Endothelial cell of umbilical vein (primary cell): ENCODE measurements at regions not wholly inside any gene's neighbourhood (a gene's known extent, or its start where the extent isn't known, plus 50 kb on each side); places are given as distances from the start of the nearest gene placed in this dataset.

Experiments used
- BruUV-seq: library from RNA; stranded (reverse); fragments of 400-500 nt; replicated peaks from 2 replicates; lab custom pipeline; 2021; lab: Mats Ljungman, UMichigan
- CTCF ChIA-PET: fragments of 300-600, 350-600 bp; sonication (Branson Sonifier 250); formaldehyde crosslinking; loops from one replicate; lab custom pipeline; 2021; ENCODE audit warnings: antibody characterized with exemption, inconsistent platforms; lab: Charles Lee
- POLR2A ChIA-PET: fragments of 300-600, 350-600 bp; sonication (Branson Sonifier 250); formaldehyde crosslinking; loops from one replicate; lab custom pipeline; 2021; ENCODE audit warnings: antibody characterized with exemption, inconsistent platforms; lab: Charles Lee
- DNase-seq: peaks from one replicate; pipeline ENCODE4 v3.0.0-alpha.2; 2011; ENCODE audit warnings: low read depth, low spot score
- FAIRE-seq: peaks from 2 replicates; lab custom pipeline; 2011; peaks lifted over from hg19 to GRCh38; lab: Jason Lieb, UNC
- H2AFZ ChIP-seq: 2 replicates; pipeline ENCODE4 v1.6.0; 2012; ENCODE audit warnings: low read depth, low read length, control low read depth, inconsistent platforms
- H3K27ac ChIP-seq: 2 replicates; pipeline ENCODE4 v1.5.1; 2011; ENCODE audit warnings: low read depth, mild to moderate bottlenecking, control low read depth, low read length, moderate library complexity; ENCODE audit not compliant: insufficient read depth
- H3K27me3 ChIP-seq, 2 experiments: 2 replicates each; pipeline versions ENCODE4 v1.6.0 to v1.6.1; 2011; ENCODE audit warnings: low read length in 2 of 2, mixed read lengths in 1 of 2; ENCODE audit not compliant: control insufficient read depth in 2 of 2, insufficient read depth in 2 of 2
- H3K36me3 ChIP-seq, 2 experiments: 2 replicates in 1 of 2; 3 replicates in 1 of 2; pipeline ENCODE4 v1.5.1; 2011; ENCODE audit warnings: low read length in 2 of 2, mild to moderate bottlenecking in 1 of 2, moderate library complexity in 1 of 2; ENCODE audit not compliant: control insufficient read depth in 2 of 2, insufficient read depth in 2 of 2; ENCODE audit errors: extremely low read depth in 1 of 2
- H3K4me1 ChIP-seq: 3 replicates; pipeline ENCODE4 v1.5.1; 2011; ENCODE audit warnings: mild to moderate bottlenecking, low read length; ENCODE audit not compliant: control insufficient read depth, insufficient read depth; ENCODE audit errors: extremely low read depth
- H3K4me2 ChIP-seq: 2 replicates; pipeline ENCODE4 v1.6.1; 2011; ENCODE audit warnings: low read length, control low read depth, mixed read lengths; ENCODE audit not compliant: insufficient read depth
- H3K4me3 ChIP-seq, 3 experiments: fragments of 200-600 bp in 1 of 3; sonication (generic), shearing (Covaris generic) in 1 of 3; replicated peaks in 1 of 3; 2 replicates each; pipeline ENCODE4 v1.5.1; 2011 to 2016; ENCODE audit warnings: control low read depth in 3 of 3, low read length in 3 of 3, mild to moderate bottlenecking in 2 of 3, inconsistent platforms in 1 of 3, low read depth in 1 of 3, moderate library complexity in 1 of 3; ENCODE audit not compliant: insufficient read depth in 1 of 3
- H3K79me2 ChIP-seq: 2 replicates; pipeline ENCODE4 v1.6.0; 2012; ENCODE audit warnings: low read length, inconsistent platforms; ENCODE audit not compliant: control insufficient read depth, insufficient read depth
- H3K9ac ChIP-seq: replicated peaks from 2 replicates; pipeline ENCODE3; 2011; ENCODE audit warnings: low read length, control low read depth; ENCODE audit not compliant: insufficient read depth; ENCODE audit errors: extremely low read depth
- H3K9me1 ChIP-seq: replicated peaks from 3 replicates; pipeline ENCODE4 v1.6.0; 2011; ENCODE audit warnings: mild to moderate bottlenecking, low read length; ENCODE audit not compliant: control insufficient read depth, insufficient read depth; ENCODE audit errors: extremely low read depth
- H3K9me3 ChIP-seq: replicated peaks from 2 replicates; pipeline ENCODE4 v1.5.1; 2012; ENCODE audit warnings: low read length, inconsistent platforms; ENCODE audit not compliant: control insufficient read depth, insufficient read depth
- H4K20me1 ChIP-seq: replicated peaks from 2 replicates; pipeline ENCODE3; 2011; ENCODE audit warnings: mild to moderate bottlenecking, low read length; ENCODE audit not compliant: control insufficient read depth, insufficient read depth; ENCODE audit errors: extremely low read depth
- CTCF ChIP-seq, 2 donors: IDR thresholded peaks; 1 replicate in 1 of 2; 2 replicates in 1 of 2; pipeline ENCODE4 v1.5.1; 2011; ENCODE audit warnings: low read length in 2 of 2, mild to moderate bottlenecking in 2 of 2, moderate library complexity in 2 of 2, control low read depth in 1 of 2, inconsistent platforms in 1 of 2, low read depth in 1 of 2; ENCODE audit not compliant: insufficient read depth in 1 of 2; ENCODE audit errors: extremely low read depth in 1 of 2
- EZH2 ChIP-seq: IDR thresholded peaks from 2 replicates; pipeline ENCODE4 v1.6.1; 2012; ENCODE audit warnings: borderline replicate concordance, low read depth, mild to moderate bottlenecking, moderate library complexity, low read length, inconsistent platforms; ENCODE audit not compliant: severe bottlenecking
- FOS ChIP-seq: IDR thresholded peaks from 2 replicates; pipeline ENCODE4 v1.6.1; 2011; ENCODE audit warnings: mild to moderate bottlenecking, low read length, moderate library complexity, borderline replicate concordance; ENCODE audit not compliant: insufficient read depth
- GATA2 ChIP-seq: IDR thresholded peaks from 2 replicates; pipeline ENCODE4 v1.7.0; 2011; ENCODE audit warnings: low read depth, mild to moderate bottlenecking, moderate library complexity, mixed read lengths, low read length; ENCODE audit not compliant: insufficient read length, insufficient read depth
- JUN ChIP-seq: IDR thresholded peaks from 2 replicates; pipeline ENCODE4 v1.6.1; 2011; ENCODE audit warnings: borderline replicate concordance, low read depth; ENCODE audit not compliant: insufficient read length, insufficient read depth
- MAX ChIP-seq: IDR thresholded peaks from 2 replicates; pipeline ENCODE4 v1.6.1; 2011; ENCODE audit not compliant: insufficient read depth, insufficient read length
- MYC ChIP-seq: IDR thresholded peaks from one replicate; pipeline ENCODE4 v1.6.1; 2011; ENCODE audit warnings: mild to moderate bottlenecking, low read depth, low read length
- POLR2A ChIP-seq: IDR thresholded peaks from 2 replicates; pipeline ENCODE4 v1.6.1; 2012; ENCODE audit warnings: low read depth, mild to moderate bottlenecking, control low read depth, low read length
- POLR2AphosphoS5 ChIP-seq: IDR thresholded peaks from 2 replicates; pipeline ENCODE4 v1.6.1; 2012; ENCODE audit warnings: low read depth, mild to moderate bottlenecking, control low read depth, low read length, moderate library complexity; ENCODE audit not compliant: insufficient read depth
- dilution Hi-C: fragments of 300-500 bp; cut with MboI; formaldehyde crosslinking; loops from one replicate; pipeline ENCODE4 v1.15.0; 2019; ENCODE audit warnings: low sequenced_read_pairs; ENCODE audit not compliant: extremely low pct_ligation_motif_present
- intact Hi-C: fragments of 100-400 bp; cut with micrococcal nuclease; formaldehyde crosslinking; loops from one replicate; pipeline ENCODE4 v1.10.0; 2022

- FAIRE-seq (no peak), DNase-seq (no peak)
- ChIA-PET POLR2A (no interaction called here), CTCF (no interaction called here)
- H3K9ac ChIP-seq, result no peak overlapping the region
- no TSS peak for BruUV-seq
- H3K4me2 ChIP-seq, result no peak overlapping the region
- no peak overlapping the region for H3K4me3 ChIP-seq
- dilution Hi-C loops (no loop called here), intact Hi-C loops (no loop called here)
- no peak overlapping the region for H3K27ac ChIP-seq
- H3K27me3 ChIP-seq, result no peaks in the 10 kb centered on the region
- H3K79me2 ChIP-seq, result no peaks in the 10 kb centered on the region
- no peaks in the 10 kb centered on the region for H3K9me1 ChIP-seq
- TF ChIP-seq POLR2AphosphoS5 (no peak), EZH2 (no peak), MAX (no peak), POLR2A (no peak), GATA2 (no peak), JUN (no peak), CTCF (IDR thresholded peaks at IDR 0.05; ENCODE audit: extremely low read depth in 1 of 2, insufficient read depth in 1 of 2, low read depth in 1 of 2, low read length in 2 of 2) (no peak), FOS (no peak), MYC (no peak)
- no peak overlapping the region for H2AFZ ChIP-seq
- no peaks in the 10 kb centered on the region for H3K36me3 ChIP-seq
- peaks cover 2% of the 10 kb centered on the region for H3K9me3 ChIP-seq
- H3K4me1 ChIP-seq, result no peaks in the 10 kb centered on the region
- no peaks in the 10 kb centered on the region for H4K20me1 ChIP-seq
Measured at GRCh38 chr11:70854901-70855556, 397.3 kb downstream of the SHANK2 start.
